GM12891 (cell line): ENCODE measurements at regions not wholly inside any gene's neighbourhood (a gene's known extent, or its start where the extent isn't known, plus 50 kb on each side); places are given as distances from the start of the nearest gene placed in this dataset.

Experiments used
- POLR2A ChIP-seq: IDR thresholded peaks from 2 replicates; pipeline ENCODE4 v1.6.1; 2011; ENCODE audit warnings: low read depth, low read length, control low read depth
- POLR2AphosphoS5 ChIP-seq: IDR thresholded peaks from 2 replicates; pipeline ENCODE4 v1.6.1; 2011; ENCODE audit warnings: low read depth, low read length, control low read depth
- POU2F2 ChIP-seq: IDR thresholded peaks from 2 replicates; pipeline ENCODE4 v1.6.1; 2011; ENCODE audit warnings: low read depth, mild to moderate bottlenecking, control low read depth, low read length, moderate library complexity
- TAF1 ChIP-seq: IDR thresholded peaks from 2 replicates; pipeline ENCODE4 v1.6.1; 2011; ENCODE audit warnings: low read depth, low read length, control low read depth

DNA sequence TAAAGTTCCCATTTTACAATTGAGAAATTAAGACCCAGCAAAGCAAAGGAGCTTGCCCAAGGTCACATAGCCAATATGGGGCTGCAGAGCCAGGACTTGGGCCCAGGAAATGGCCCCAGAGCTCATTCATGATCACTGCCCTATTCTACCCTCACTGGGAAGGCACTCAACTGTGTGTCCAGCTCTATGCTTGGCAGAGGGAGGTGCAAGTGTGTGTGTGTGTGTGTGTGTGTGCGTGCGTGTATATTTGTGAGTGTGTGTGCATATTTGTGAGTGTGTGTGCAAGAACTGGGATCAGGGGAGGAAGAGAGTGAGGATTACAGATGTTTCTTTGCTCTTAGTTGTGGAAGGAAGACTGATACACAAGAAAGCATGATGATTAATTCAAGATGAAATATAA, 151.2 kb upstream of the CRY1 start:
- TF ChIP-seq TAF1 (no peak), POLR2A (no peak), POLR2AphosphoS5 (no peak), POU2F2 (no peak)
